Tibial nerve (tissue), 4 donors: ENCODE measurements at regions not wholly inside any gene's neighbourhood (a gene's known extent, or its start where the extent isn't known, plus 50 kb on each side); places are given as distances from the start of the nearest gene placed in this dataset.

Source experiments
- CTCF ChIP-seq, 5 experiments: fragments of 200-600 bp in 3 of 5; fragments of 450-650 bp in 2 of 5; sonication (generic) in 3 of 5; IDR thresholded peaks; one replicate each; pipeline ENCODE4 v1.5.1; 2016 to 2019; ENCODE audit warnings: antibody characterized with exemption in 5 of 5, mild to moderate bottlenecking in 3 of 5, moderate library complexity in 2 of 5
- EP300 ChIP-seq, 2 donors: sonication (generic); formaldehyde crosslinking; IDR thresholded peaks; one replicate each; pipeline ENCODE4 v1.6.1; 2017; ENCODE audit warnings: antibody characterized with exemption in 2 of 2, mild to moderate bottlenecking in 1 of 2
- POLR2A ChIP-seq, 2 donors: fragments of 450-650 bp; IDR thresholded peaks; one replicate each; pipeline ENCODE4 v1.6.1; 2017; ENCODE audit warnings: antibody characterized with exemption in 2 of 2, mild to moderate bottlenecking in 2 of 2, moderate library complexity in 2 of 2

GRCh38 chr10:128855618-128856428 is 611.2 kb upstream of the MGMT start:
- TF ChIP-seq CTCF (IDR thresholded peaks at IDR 0.05): no peak
- TF ChIP-seq POLR2A (IDR thresholded peaks at IDR 0.05): no peak
- TF ChIP-seq EP300 (IDR thresholded peaks at IDR 0.05): no peak
